ENCODE measurements at regions not wholly inside any gene's neighbourhood (a gene's known extent, or its start where the extent isn't known, plus 50 kb on each side); places are given as distances from the start of the nearest gene placed in this dataset.

DNA sequence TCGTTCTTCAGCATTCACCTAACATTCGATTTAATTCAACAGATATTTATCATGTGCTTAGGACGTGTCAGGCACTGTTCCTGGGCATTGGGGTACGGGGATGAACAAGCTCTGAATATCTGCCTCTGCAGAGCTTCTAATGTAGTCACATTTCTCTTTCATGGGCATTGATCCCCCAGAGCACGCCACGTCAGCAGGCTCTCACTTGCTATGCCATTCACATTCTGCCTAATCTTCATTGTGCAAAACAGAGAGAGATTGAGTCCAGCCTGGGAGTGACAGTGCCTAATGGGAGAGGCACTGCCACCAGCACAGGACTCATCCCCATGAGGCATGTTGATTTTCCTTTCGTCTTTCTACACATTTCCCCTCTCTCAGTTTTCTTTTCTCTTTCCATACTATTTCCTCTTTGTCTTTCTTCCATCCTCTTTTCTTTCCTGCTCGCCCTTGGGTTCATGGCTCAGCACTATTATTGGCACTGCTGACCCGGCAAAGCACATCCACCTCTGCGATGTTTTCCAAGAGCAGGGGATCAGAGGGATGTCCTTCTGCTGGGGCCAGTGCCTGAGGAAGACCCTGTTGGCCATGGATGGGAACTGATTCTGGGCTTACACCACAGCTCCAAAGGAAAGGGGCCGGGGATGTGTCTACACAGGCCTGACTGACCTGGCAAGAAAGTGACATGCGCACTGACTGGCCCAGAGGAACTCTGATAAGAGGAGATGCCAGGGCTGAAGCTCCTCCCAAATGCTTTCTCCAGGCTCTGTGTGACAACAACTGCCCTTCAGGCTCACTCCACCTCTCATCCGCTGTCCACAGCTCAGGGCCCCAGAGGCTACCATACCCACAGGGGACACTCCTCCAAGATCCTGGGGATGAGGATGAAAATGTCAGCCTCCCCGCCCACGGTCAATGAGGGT lies 195.9 kb downstream of the TOMM20 start:
- no peak for DNase-seq

DNA sequence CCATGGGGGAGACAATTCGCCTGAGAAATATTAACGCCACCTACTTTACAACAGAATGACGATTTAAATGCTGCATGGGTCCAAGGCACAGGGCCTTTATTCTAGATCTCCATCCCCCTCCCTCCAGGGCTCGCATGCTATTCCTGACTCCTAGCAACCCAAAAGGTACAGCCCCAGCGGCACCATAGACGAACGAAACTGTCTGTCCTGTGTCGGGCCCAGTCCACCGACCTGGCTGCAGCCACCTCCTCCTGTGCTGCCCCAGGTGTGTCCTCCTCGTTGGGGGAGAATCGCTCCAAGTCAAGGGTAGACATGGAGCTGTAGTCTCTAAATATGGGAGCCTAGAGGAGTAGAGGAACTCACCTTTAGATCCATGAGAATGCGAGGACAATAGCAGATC lies 196.5 kb downstream of the TOMM20 start:
- DNase-seq = no peak

DNA sequence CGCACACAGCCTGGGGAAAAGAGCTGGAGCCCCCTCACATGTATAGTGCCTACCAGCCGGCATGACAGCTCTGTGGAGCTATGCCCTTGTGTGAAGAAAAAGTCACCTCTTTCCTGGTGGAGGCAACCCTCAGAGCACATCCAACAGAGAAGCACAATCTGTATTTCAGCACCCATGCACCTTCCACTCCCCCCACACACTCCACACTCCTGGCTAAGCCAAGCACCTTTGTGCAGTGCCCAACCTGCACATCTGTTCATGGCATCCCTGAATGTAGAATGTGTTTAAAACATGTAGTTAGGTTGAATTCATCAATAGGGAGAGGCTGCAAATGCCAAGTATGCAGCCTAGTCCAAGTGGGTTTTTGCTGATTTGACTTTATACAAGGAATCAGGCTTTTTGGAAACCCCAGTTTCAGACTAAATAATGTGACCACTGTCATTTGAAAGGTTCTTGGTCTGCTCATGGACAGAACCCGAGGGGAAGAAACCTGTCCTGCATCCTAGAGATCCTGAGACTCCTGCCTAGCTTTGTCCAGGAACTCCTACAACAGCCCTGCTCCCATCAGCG lies 197.1 kb downstream of the TOMM20 start:
- DNase-seq = no peak

DNA sequence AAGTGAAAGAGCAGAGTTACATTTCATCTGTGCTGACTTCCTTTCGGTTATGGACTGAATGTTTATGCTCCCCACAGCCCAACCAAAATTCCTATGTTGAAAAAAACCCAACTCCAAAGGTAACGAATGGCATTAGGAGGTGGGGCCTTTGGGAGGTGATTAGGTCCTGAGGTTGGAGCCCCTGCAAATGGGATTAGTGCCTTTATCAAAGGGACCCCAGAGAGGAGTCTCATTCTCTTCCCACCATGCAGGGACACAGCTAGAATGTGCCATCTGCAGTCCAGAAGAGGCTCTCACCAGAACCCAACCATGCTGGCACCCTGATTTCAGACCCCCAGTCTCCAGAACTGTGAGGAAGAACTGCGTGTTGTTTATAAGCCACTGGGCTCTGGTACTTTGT lies 199.3 kb downstream of the TOMM20 start:
- no peak for DNase-seq

DNA sequence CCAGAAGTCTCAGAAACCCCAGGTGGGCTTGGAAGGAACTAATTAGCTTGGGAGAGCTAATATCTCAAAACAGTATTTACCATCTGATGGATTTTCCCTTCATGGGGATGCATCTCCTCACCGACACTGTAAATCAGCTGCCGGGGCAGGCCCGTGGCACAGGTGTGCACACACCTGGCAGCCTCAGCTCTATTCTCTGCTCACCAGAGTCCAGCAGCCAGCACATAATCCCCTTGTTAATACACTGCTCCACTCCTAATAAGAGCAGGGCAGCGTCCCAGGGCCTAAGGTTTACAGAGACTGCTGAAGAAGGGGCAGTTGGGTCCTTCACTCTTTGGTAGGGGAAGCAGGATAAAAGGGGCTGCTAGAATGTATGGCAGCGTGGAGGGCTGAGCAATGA lies 200.0 kb downstream of the TOMM20 start:
- no peak for DNase-seq

DNA sequence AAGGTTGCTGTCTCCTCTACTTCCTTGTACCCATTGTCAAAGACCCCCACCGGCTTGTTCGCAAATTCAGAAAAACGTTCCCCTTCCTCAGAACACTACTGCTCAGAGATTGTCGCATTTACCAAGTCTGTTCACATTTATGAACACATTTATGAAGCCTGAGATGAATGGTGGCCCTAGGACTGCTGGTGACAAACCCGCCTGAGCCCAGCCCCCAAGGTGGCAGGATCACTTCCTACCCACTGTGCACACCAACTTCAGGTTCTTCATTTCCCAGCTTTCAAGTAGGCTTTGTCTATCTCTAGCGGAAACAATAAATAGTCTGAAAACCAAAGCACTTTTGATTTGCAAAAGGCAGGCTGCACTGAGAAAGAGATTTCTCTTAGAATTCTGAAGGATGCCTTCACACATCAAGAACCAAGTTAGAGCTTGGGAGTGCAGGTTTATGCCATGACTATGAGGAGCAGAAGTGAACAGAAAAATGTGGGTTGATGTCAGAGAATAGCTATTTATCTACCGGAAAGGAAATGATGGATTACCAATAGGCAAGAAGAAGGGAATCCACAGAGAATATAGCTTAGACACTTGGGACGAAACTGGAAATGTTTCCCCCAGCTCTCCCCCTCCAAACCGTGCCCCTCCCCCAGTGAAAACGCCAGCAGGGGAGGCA lies 200.5 kb downstream of the TOMM20 start:
- DNase-seq = no peak

DNA sequence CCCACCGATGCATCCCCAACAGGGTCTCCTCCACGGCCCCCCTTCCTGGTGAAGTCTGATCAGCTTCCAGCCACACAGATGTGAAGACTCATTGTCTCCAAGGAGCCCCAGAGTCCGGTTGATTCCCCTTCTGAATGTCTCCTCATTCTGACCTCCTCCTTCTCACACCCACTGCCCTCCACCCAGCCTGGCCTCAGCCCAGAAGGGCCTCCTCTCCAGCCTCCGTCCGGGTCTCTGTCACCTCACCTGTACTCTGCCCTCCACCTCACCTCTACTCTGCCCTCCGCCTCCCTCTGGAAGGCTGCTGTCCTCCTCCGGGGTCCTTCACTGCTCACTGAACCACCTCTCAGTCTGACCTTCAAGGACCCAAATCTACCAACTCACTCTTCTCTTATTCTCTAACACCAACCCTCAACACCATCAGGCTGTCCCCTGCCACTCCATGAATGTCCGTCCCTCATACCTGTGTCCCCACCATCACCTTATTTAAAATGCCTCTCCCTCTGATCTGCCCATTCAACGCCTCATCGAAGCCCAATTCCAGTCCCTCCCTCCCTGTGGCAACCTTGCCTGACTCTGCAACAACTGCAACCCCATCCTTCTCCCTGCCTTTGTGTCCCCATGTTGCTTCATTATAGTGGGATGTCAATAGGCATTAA lies 201.2 kb downstream of the TOMM20 start:
- DNase-seq = no peak

DNA sequence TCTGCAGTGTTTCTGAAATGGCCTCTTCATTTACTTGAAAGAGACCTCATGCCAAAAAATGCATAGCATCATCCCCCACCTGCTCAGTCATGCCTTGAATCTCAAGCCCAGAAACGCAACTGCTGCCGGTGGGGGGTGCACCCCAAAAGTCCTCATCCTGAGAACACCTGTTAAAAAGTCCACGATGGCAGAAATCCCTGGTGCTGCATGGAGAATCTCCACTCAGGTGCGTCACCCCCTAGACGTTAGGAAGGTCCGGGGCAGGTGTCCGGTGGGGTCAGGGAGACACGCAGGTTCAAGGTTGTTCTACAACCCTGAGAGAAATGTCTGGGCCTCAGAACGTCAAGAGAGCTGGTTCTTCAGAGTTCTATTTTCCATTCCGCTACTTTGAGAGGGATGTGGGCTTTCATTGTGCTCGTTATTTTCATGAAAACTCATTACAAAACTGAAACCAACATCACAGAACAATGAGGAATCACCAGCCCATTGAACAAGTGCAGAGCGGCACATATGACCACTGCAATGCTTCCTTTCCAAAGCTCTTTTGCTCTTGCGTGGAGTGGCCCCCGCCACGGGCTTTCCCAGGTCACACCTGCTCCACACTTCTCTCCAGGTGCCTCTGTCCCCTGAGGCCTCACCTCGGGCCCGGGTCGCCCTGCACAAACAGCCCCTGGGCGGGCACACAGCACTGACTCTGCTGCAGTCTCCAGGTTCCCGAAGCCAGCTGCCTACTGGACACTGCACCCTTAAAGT lies 201.9 kb downstream of the TOMM20 start:
- DNase-seq = no peak

DNA sequence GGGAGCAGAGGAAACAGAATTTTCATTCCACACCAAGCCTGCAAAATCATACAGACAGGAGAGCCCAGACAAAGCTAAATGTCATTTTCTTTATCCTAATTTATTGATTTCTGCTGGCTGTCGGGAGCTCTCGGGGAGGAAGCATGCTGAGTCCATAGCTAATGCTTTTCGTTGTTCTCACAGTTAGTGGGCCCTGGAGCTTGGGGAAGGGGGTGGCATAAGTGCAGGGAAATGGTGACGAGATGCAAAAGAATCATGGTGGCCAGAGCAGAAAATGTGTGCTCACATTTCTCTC lies 202.4 kb downstream of the TOMM20 start:
- DNase-seq = no peak

DNA sequence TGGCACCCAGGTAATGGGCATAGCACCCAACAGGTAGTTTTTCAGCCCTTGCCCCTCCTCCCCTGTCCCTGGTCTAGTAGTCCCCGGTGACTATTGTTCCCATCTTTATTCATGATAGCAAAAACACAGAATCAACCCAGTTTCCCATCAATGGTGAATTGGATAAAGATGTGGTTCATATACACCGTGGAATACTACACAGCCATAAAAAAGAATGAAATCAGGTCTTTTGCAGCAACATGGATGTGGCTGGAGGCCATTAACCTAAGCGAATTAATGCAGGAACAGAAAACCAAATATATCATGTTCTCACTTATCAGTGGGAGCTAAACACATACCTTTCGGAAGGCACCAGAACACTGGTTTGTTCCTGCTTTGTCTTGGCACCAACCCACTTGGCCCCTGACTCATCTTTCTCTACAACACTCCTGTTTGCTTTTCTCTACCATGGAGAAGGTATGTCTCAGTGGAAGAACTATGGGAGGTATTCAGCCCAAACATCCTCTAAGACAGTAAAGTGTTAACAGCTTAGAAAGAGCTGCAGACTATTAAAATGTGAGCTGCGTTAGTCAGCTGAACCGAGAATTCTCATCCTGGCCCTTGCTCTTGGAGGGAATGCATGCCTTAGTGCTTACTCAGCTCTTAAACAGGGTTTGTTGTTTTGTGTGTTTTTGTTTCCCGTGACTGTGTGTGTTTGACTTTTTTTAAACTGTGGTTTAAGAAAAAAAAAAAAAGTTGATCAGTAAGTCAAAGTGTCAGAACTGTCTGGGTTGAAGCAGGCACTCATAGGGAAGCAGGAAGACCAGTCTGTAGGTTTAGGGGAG lies 203.0 kb downstream of the TOMM20 start:
- peak; percentile 69 for DNase-seq

DNA sequence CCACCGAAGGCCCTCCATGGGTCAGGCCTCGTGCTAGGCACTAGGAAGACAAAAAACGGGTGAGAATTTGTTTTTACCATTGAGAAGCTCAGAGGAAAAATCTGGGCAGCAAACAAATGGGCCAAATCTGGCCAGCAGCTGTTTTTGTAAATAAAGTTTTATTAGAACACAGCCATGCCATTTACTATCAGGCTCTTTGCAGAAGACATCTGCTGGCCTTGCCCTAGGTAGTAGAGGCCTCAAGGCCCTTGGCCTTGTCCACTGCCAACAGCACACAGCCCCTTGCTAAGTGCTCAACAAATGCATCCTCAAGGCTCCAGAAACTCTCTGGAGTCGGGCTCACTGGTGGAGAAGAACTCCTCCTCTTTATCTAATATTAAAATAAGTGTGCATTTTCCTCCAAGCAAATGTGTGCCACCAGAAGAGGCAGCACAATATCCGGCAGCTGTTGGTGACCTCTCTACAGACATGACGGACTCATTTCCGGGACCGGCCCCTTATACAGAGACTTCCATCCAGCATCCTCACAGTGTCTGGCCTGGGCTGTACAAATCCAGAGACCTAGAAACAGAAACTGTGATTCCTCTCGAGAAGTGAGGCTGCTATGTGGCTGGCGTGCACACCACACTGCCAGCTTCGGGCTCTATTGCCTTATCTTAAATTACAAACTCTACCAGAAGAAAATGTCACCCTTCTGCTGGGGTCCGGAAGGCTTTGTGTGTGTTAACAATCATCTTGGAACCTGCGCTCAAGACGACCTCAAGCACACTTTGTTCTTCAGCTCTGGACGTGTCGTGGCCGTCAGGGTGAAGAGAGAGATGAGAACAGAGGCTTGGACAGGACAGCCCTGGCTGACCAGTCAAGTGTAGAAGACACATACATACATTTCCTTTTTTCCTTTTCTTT lies 203.9 kb downstream of the TOMM20 start:
- DNase-seq = no peak

DNA sequence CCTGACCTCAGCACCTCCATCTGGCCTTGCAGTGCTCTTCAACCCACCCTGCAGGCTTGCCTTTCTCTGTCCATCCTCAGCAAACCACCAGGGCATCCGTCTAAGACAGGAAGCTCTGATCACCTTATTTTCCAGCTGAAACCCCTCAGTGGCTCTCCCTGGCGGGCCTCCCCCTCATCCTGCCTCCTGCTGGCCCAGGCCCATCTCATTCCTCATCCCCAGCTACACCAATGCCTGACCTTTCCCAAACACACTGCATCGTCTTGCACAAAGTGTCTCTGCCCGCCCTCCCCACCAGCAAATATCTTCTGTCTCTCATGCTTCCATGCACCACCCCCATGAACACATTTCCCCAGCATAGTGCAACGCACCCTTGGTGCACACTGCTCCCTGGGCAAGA lies 205.0 kb downstream of the TOMM20 start:
- DNase-seq = no peak

DNA sequence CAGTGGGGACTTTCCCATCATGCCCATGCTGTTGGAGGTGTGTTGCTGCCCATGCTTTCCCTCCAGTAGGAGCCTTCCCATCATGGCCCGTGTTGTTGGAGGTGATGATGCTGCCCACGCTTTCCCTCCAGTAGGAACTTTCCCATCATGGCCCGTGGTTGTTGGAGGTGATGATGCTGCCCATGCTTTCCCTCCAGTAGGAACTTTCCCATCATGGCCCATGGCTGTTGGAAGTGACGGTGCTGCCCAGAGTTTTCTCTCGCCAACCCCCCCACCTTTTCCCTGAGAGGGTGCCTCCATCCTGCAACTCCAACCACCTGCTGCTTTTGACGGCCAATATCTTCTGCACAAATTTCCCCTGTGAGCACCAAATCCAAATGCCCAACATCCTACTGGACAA lies 205.7 kb downstream of the TOMM20 start:
- no peak for DNase-seq

DNA sequence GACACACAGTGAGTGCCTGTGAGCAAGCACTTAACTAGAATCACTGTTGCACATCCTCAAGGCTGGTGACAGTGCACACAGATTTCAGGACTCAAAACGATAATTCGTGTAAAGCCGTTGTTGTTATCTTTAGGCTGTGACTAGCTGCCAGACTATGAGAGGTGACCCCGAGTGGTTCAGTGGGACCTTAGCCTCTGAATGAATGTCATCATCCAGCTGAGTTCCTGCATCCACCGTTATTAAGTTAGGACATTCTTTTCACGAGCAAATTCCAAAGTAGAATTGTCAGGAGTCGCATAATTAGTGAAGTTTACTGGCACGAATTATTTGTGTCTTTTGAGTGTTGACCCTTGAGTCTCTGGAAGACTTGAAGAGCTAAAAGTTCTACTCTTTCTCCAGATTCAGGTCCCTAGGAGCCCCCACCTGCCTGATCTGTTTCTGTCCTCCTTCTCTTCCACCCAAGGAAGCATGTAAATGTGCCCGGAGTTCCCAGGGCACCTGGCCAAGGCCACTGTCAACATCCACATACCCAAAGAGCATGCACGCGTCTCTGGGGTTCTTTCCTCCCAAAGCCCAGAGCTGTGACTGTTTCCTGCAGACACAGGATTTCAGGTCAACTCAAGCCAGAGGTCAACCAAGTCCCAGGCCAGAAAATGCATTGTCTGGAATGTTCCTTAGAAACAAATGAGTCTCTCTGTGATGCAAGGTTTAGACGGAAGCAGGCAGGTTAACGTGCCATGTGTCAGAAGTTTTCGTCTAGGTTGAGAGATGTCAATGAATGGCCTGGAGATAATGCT lies 207.2 kb downstream of the TOMM20 start:
- no peak for DNase-seq

DNA sequence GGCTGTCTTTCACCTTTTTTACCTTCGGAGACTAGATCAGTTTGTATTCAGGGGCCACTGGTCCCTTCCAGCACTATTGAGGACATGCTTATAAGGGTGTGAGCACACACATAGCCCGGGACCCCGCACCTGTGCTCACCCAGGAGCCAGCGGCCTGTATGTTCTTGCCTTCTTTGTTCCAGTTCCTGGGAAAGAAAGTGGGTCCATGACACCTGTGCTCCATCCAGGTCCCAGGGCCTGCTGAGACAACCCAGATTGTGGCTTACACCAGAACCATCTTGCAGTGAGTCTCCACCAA lies 207.8 kb downstream of the TOMM20 start:
- no peak for DNase-seq

DNA sequence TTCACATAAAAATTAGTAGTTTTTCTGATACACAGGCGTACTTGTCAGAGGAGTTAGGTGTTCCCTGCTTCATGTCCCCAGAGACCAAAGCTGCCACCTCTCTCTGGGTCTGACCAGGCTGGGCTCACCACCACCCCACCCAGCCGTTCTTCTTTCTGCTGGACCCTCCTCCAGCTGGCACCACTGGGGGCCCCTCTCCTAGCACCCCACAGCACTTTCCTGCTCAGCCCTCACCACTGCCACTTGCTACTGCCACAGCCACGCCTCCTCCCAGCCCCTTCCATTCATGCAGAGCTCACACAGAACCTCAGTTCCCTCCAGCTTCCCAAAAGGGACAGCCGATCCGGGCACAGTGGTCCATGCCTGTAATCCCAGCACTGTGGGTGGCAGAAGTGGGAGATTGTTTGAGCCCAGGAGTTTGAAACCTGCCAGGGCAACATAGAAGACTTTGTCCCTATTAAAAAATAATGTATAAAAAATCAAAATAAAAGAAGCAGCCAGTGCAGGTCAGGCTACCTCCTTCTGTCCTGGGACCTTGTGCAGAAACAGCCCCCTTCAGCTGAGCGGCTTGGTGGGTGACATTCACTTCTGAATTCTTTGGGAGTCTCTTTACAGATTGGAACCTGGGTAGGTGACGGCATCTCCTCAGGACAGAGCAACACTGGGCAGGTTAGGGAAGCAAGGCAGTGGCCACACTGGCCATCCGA lies 208.3 kb downstream of the TOMM20 start:
- no peak for DNase-seq

DNA sequence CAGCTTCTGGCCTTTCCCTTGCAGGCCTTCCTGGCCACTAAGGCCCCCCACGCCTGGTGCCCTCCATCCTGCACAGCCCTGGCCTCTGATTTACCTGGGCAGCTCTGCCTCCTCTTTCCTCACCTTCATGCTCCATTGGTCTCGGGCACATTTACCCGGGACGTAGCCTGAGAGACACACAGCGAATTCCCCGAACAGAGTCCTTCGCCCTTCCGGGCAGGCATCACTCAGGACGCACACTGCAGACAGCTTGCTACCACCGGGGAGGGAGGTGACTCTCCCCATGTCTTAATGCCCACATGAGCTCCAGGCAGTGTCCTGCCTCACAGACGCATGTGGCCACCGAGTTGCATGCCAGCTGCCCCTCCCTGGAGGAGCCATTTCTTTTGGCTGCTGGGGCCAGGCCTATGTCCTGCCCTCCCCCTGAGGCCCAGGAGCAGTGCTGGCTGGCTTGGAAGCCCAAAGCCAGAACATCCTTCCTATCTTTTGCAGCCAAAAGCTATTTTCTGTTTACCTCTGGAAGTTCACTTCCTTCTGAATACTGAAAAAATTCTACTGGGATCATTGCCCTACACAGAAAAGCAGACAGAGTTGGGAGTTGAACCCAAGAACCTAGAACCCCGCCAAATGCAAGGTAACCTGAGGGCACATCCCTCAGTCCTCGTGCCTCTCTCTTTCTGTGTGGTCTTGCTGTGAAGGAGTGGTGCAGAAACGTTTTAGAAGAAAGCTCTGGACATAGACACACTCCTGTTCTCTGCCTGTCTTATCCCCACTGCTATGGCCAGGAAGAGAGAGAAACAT lies 209.5 kb downstream of the TOMM20 start:
- peak; percentile 57 for DNase-seq

DNA sequence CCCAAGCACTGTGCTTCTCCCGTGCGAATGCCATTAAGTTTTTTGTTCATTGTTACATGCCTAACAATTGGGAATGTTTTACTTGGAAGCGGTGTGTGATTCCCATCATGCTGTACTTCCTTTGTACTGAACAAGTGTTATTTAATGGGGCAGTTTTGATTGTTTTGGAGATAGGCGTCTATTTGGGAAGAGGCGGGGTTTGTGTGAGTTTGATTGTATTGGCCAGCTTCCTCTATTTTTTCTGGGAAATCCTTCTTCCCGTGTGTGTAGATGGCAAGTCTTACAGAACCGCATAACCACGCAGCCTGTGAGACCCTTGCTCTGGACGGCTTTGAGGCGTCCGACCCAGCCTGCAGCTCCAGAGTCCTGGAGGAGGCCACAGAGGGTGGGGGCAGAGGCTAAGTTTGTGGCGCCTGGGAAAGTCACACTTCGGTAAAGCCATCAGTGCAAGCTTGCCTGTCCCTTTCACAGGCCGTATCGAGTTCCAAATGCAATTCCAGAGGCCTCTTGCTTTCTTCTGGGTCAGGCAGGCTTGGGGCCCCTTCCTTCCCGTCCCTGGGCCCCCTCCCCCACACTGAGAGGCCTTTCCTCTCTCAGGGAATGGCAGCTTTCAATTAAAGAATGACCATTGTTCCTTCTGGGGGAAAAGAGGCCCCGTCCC lies 210.3 kb downstream of the TOMM20 start:
- DNase-seq = peak; percentile 58

All from tongue (tissue), 1 donor.